ENCODE measurements at regions not wholly inside any gene's neighbourhood (a gene's known extent, or its start where the extent isn't known, plus 50 kb on each side); places are given as distances from the start of the nearest gene placed in this dataset.

- Histone ChIP-seq H3K4me3 (ENCODE audit: low read length in 2 of 2) (no peak overlapping the region), H3K27me3 (ENCODE audit: control insufficient read depth in 2 of 2, insufficient read depth in 1 of 2, low read length in 1 of 2) (no peaks in the 10 kb centered on the region), H3K27ac (ENCODE audit: low read depth in 1 of 2, low read length in 1 of 2) (no peak overlapping the region), H3K36me3 (ENCODE audit: control insufficient read depth in 2 of 2, insufficient read depth in 2 of 2, low read length in 1 of 2) (no peaks in the 10 kb centered on the region), H3K4me1 (ENCODE audit: control insufficient read depth in 2 of 2, insufficient read depth in 2 of 2, low read length in 2 of 2) (no peaks in the 10 kb centered on the region), H3K9me3 (ENCODE audit: control insufficient read depth in 2 of 2, insufficient read depth in 1 of 2, low read length in 1 of 2) (no peaks in the 10 kb centered on the region)
- DNase-seq (ENCODE audit: low read depth in 6 of 9, low spot score in 9 of 9): no peak
Measured at GRCh38 chr13:31521435-31521834, 217.9 kb upstream of the RXFP2 start.

GRCh38 chr13:31522396-31522795, 216.9 kb upstream of the RXFP2 start:
- WGBS: 90% methylated on average over 1 of the region's 1 CpG

GRCh38 chr13:31528176-31528575, 211.2 kb upstream of the RXFP2 start:
- 88% methylated on average over 3 of the region's 3 CpGs for WGBS
- H3K4me1 ChIP-seq (ENCODE audit: control insufficient read depth in 2 of 2, insufficient read depth in 2 of 2, low read length in 2 of 2): no peaks in the 10 kb centered on the region

More at GRCh38 chr13:31522396-31522795, 216.9 kb upstream of the RXFP2 start:
- Histone ChIP-seq H3K36me3 (ENCODE audit: control insufficient read depth in 2 of 2, insufficient read depth in 2 of 2, low read length in 1 of 2) (no peaks in the 10 kb centered on the region), H3K4me1 (ENCODE audit: control insufficient read depth in 2 of 2, insufficient read depth in 2 of 2, low read length in 2 of 2) (no peaks in the 10 kb centered on the region), H3K27me3 (ENCODE audit: control insufficient read depth in 2 of 2, insufficient read depth in 1 of 2, low read length in 1 of 2) (no peaks in the 10 kb centered on the region), H3K27ac (ENCODE audit: low read depth in 1 of 2, low read length in 1 of 2) (no peak overlapping the region), H3K4me3 (ENCODE audit: low read length in 2 of 2) (no peak overlapping the region), H3K9me3 (ENCODE audit: control insufficient read depth in 2 of 2, insufficient read depth in 1 of 2, low read length in 1 of 2) (no peaks in the 10 kb centered on the region)
- DNase-seq (ENCODE audit: low read depth in 6 of 9, low spot score in 9 of 9): no peak

GRCh38 chr13:31528758-31529157, 210.6 kb upstream of the RXFP2 start:
- Histone ChIP-seq H3K4me1 (ENCODE audit: control insufficient read depth in 2 of 2, insufficient read depth in 2 of 2, low read length in 2 of 2) (no peaks in the 10 kb centered on the region), H3K27ac (ENCODE audit: low read depth in 1 of 2, low read length in 1 of 2) (no peak overlapping the region), H3K36me3 (ENCODE audit: control insufficient read depth in 2 of 2, insufficient read depth in 2 of 2, low read length in 1 of 2) (no peaks in the 10 kb centered on the region), H3K9me3 (ENCODE audit: control insufficient read depth in 2 of 2, insufficient read depth in 1 of 2, low read length in 1 of 2) (no peaks in the 10 kb centered on the region), H3K4me3 (ENCODE audit: low read length in 2 of 2) (no peak overlapping the region), H3K27me3 (ENCODE audit: control insufficient read depth in 2 of 2, insufficient read depth in 1 of 2, low read length in 1 of 2) (no peaks in the 10 kb centered on the region)
- WGBS: 76% methylated on average over 1 of the region's 1 CpG
- no peak for DNase-seq (ENCODE audit: low read depth in 6 of 9, low spot score in 9 of 9)

More at GRCh38 chr13:31528176-31528575, 211.2 kb upstream of the RXFP2 start:
- Histone ChIP-seq H3K4me3 (ENCODE audit: low read length in 2 of 2) (no peak overlapping the region), H3K27me3 (ENCODE audit: control insufficient read depth in 2 of 2, insufficient read depth in 1 of 2, low read length in 1 of 2) (no peaks in the 10 kb centered on the region), H3K27ac (ENCODE audit: low read depth in 1 of 2, low read length in 1 of 2) (no peak overlapping the region), H3K36me3 (ENCODE audit: control insufficient read depth in 2 of 2, insufficient read depth in 2 of 2, low read length in 1 of 2) (no peaks in the 10 kb centered on the region), H3K9me3 (ENCODE audit: control insufficient read depth in 2 of 2, insufficient read depth in 1 of 2, low read length in 1 of 2) (no peaks in the 10 kb centered on the region)
- no peak for DNase-seq (ENCODE audit: low read depth in 6 of 9, low spot score in 9 of 9)

- Histone ChIP-seq H3K4me1 (ENCODE audit: control insufficient read depth in 2 of 2, insufficient read depth in 2 of 2, low read length in 2 of 2) (no peaks in the 10 kb centered on the region), H3K9me3 (ENCODE audit: control insufficient read depth in 2 of 2, insufficient read depth in 1 of 2, low read length in 1 of 2) (no peaks in the 10 kb centered on the region), H3K36me3 (ENCODE audit: control insufficient read depth in 2 of 2, insufficient read depth in 2 of 2, low read length in 1 of 2) (no peaks in the 10 kb centered on the region), H3K4me3 (ENCODE audit: low read length in 2 of 2) (no peak overlapping the region), H3K27me3 (ENCODE audit: control insufficient read depth in 2 of 2, insufficient read depth in 1 of 2, low read length in 1 of 2) (no peaks in the 10 kb centered on the region), H3K27ac (ENCODE audit: low read depth in 1 of 2, low read length in 1 of 2) (no peak overlapping the region)
- no peak for DNase-seq (ENCODE audit: low read depth in 6 of 9, low spot score in 9 of 9)
- WGBS: 96% methylated on average over 4 of the region's 4 CpGs
Measured at GRCh38 chr13:31530922-31531321, 208.4 kb upstream of the RXFP2 start.

- WGBS: 74% methylated on average over 1 of the region's 1 CpG
- Histone ChIP-seq H3K27me3 (ENCODE audit: control insufficient read depth in 2 of 2, insufficient read depth in 1 of 2, low read length in 1 of 2) (no peaks in the 10 kb centered on the region), H3K27ac (ENCODE audit: low read depth in 1 of 2, low read length in 1 of 2) (no peak overlapping the region), H3K4me3 (ENCODE audit: low read length in 2 of 2) (no peak overlapping the region), H3K4me1 (ENCODE audit: control insufficient read depth in 2 of 2, insufficient read depth in 2 of 2, low read length in 2 of 2) (no peaks in the 10 kb centered on the region), H3K9me3 (ENCODE audit: control insufficient read depth in 2 of 2, insufficient read depth in 1 of 2, low read length in 1 of 2) (no peaks in the 10 kb centered on the region), H3K36me3 (ENCODE audit: control insufficient read depth in 2 of 2, insufficient read depth in 2 of 2, low read length in 1 of 2) (no peaks in the 10 kb centered on the region)
- no peak for DNase-seq (ENCODE audit: low read depth in 6 of 9, low spot score in 9 of 9)
Measured at GRCh38 chr13:31537052-31537451, 202.3 kb upstream of the RXFP2 start.

GRCh38 chr13:31538067-31539042, 201.0 kb upstream of the RXFP2 start:
- WGBS: 52% methylated on average over 6 of the region's 6 CpGs

GRCh38 chr13:31540281-31540680, 199.0 kb upstream of the RXFP2 start:
- no peaks in the 10 kb centered on the region for H3K4me1 ChIP-seq (ENCODE audit: control insufficient read depth in 2 of 2, insufficient read depth in 2 of 2, low read length in 2 of 2)
- no peaks in the 10 kb centered on the region for H3K9me3 ChIP-seq (ENCODE audit: control insufficient read depth in 2 of 2, insufficient read depth in 1 of 2, low read length in 1 of 2)
- no peaks in the 10 kb centered on the region for H3K36me3 ChIP-seq (ENCODE audit: control insufficient read depth in 2 of 2, insufficient read depth in 2 of 2, low read length in 1 of 2)
- no peak overlapping the region for H3K4me3 ChIP-seq (ENCODE audit: low read length in 2 of 2)
- 85% methylated on average over 2 of the region's 2 CpGs for WGBS
- no peaks in the 10 kb centered on the region for H3K27me3 ChIP-seq (ENCODE audit: control insufficient read depth in 2 of 2, insufficient read depth in 1 of 2, low read length in 1 of 2)
- H3K27ac ChIP-seq (ENCODE audit: low read depth in 1 of 2, low read length in 1 of 2): no peak overlapping the region
- no peak for DNase-seq (ENCODE audit: low read depth in 6 of 9, low spot score in 9 of 9)

More at GRCh38 chr13:31538067-31539042, 201.0 kb upstream of the RXFP2 start:
- Histone ChIP-seq H3K27me3 (ENCODE audit: control insufficient read depth in 2 of 2, insufficient read depth in 1 of 2, low read length in 1 of 2) (no peaks in the 10 kb centered on the region), H3K9me3 (ENCODE audit: control insufficient read depth in 2 of 2, insufficient read depth in 1 of 2, low read length in 1 of 2) (no peaks in the 10 kb centered on the region), H3K36me3 (ENCODE audit: control insufficient read depth in 2 of 2, insufficient read depth in 2 of 2, low read length in 1 of 2) (no peaks in the 10 kb centered on the region), H3K27ac (ENCODE audit: low read depth in 1 of 2, low read length in 1 of 2) (no peak overlapping the region), H3K4me3 (ENCODE audit: low read length in 2 of 2) (no peak overlapping the region), H3K4me1 (ENCODE audit: control insufficient read depth in 2 of 2, insufficient read depth in 2 of 2, low read length in 2 of 2) (no peaks in the 10 kb centered on the region)
- no peak for DNase-seq (ENCODE audit: low read depth in 6 of 9, low spot score in 9 of 9)

- H3K36me3 ChIP-seq (ENCODE audit: control insufficient read depth in 2 of 2, insufficient read depth in 2 of 2, low read length in 1 of 2): no peaks in the 10 kb centered on the region
- no peak for DNase-seq (ENCODE audit: low read depth in 6 of 9, low spot score in 9 of 9)
- H3K9me3 ChIP-seq (ENCODE audit: control insufficient read depth in 2 of 2, insufficient read depth in 1 of 2, low read length in 1 of 2): no peaks in the 10 kb centered on the region
- no peak overlapping the region for H3K4me3 ChIP-seq (ENCODE audit: low read length in 2 of 2)
- no peak overlapping the region for H3K27ac ChIP-seq (ENCODE audit: low read depth in 1 of 2, low read length in 1 of 2)
- H3K27me3 ChIP-seq (ENCODE audit: control insufficient read depth in 2 of 2, insufficient read depth in 1 of 2, low read length in 1 of 2): no peaks in the 10 kb centered on the region
- no peaks in the 10 kb centered on the region for H3K4me1 ChIP-seq (ENCODE audit: control insufficient read depth in 2 of 2, insufficient read depth in 2 of 2, low read length in 2 of 2)
Measured at GRCh38 chr13:31543190-31543589, 196.1 kb upstream of the RXFP2 start.
